ENCODE measurements at regions not wholly inside any gene's neighbourhood (a gene's known extent, or its start where the extent isn't known, plus 50 kb on each side); places are given as distances from the start of the nearest gene placed in this dataset.

DNA sequence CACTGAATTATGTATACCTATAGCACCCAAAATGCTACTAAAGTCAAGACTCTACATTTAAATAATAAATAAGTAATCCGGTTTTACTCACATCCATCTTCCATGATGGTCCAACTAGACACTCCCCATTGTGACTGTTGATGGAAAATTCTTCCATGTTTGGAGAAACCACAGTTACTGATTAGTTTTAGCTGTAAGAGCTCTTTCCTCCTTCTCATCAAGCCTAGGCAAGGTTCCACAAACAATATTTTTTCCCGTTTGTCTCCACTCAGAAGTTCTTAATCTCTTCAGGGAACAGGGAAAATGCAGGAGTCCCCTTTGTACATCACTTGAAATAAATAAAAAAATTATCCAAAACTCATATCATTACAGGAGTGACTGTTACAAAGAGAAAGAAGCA lies 70.7 kb upstream of the EDNRB start:
- no peak for DNase-seq

DNA sequence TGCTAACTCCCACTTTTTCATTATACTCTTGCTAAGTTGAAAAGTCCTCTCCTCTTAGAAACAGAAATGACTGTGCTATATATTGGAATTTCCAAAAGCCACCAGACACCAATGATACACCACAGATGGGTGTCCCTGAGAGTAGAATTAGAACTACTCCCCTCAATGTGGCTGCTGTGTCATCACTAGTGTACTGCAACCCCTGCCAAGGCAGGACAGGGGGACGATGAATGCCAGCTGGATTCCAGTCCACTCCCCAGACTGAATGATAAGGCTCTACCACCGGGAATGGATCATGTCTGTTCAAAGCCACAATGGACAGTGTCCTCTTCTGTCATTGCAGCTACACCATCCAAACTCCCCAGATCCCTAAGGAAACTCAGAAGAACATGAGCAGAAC lies 69.7 kb upstream of the EDNRB start:
- no peak for DNase-seq

DNA sequence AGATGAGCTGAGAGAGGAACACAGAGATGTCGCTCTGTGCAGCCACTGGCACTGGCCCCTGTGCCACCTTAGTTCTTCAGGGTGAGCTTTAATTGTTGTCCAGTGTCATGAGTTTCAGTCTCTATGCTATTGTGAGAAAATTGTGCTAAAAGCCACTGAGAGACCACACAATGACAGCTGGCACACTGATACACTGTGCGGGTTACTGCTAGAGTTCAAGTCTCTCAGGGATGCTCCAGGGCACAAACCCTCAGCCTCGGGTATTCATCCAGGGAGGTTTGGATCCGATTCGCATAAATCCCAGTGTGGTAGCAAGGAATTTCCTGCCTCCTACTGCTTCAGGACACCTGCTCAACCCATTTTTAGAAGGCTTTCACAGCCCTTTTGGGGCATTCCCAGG lies 68.1 kb upstream of the EDNRB start:
- no peak for DNase-seq

DNA sequence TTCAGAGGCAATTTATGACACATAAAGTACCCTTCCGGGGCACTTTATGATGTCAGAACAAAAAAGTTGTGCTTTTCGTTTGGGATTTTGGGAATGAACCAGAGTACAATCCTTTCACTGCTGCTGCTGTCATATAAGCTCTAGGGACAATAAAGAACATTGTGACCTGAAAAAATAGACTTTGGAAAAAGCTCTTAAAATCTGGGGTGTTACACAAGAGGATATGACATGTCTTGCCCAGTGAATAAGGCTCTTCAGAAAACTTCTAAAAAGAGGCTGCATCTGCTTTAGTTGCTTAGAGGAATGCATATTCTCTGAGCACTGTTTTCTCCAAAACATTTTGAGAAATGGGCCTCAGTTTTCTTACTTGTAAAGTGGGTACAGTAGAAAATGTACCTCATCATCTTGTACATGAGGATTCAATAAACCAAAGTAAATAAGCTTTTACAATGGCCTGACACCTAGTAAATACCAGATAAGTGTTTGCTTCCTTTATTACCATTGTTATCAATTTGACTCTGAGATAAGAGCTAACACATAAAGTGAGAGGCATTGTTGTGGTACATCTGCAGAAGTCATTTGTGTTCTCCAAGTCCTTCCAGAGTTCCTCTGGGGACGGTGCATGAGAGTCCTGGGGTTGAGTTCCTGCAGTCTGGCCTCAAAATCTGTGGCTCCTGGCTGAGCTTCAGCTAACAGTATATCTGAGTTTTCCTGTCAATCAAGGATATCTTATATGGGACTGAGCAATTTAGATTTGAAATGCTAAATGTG lies 67.4 kb upstream of the EDNRB start:
- no peak for DNase-seq

DNA sequence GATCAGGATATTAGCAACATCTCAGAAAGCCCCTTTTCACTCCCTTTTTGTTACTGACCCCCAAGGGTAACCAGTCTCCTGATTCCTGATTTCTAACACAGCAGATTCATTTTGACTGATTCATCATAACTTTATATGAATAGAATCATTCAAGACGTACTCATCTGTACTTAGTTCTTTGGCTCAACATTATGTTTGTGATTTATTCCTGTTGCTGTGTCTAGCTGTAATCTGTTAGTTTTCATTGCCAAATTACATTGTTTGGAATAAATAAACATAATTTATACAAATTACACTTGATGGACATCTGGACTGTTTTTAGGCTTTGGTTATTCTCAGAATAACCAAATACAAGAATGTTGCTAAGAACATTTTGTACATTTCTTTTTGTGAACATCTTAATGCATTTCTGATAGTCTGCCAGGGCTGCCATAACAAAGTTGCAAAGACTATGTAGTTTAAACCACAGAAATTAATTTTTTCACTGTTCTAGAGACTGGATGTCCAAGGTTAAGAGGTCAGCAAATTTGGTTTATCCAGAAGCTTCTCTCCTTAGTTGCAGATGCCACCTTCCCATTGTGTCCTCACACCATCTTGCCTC lies 62.8 kb upstream of the EDNRB start:
- no peak for DNase-seq

DNA sequence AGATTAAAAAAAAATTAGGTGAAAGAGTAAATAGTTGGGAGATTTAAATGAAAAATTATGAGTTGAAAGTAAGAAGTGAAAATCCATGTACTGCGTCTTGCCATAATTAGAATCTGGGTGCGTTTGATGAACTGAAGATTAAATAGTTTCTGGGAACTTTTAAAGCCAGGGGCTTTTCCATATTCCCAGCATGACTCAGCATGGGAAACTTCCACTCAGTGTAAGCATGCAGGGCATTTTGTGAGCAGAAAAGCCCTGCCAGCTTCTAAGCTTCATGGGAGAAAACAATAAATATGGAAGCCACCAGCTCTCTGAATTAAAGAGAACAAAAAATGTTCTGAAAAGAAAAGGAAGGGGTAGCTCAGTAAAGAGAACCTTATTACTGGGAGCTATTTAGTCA lies 62.0 kb upstream of the EDNRB start:
- DNase-seq = no peak

DNA sequence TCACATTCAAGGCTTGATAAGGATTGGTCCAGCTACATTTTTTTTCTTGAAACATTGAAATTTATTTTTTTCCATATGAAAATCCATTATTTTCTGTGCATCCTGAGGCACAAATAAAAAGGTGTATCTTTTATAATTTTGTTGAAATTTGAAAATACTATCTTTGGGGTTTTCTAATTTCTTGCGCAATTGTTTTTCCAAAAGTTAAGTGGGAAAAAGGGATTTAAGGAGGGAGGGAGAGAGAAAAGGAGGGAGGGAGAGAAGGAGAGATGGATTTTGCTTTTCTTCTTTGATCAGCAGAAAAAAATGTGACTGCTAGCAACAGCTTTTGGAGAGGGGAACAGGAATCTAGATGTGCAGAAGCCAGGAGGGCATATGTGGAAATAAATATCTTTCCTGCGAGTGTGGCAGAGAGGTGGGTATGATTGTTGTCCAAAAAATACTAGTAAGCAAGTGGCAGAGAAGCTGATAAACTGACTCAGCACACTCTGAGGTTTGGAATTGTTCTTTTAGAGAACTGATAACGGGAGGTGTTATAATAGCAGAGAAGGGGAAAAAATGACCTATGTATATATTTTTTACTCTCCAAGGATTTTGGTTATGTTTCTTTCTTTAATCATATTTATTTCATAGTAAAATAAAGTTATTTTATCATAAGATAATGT lies 61.2 kb upstream of the EDNRB start:
- DNase-seq = no peak

DNA sequence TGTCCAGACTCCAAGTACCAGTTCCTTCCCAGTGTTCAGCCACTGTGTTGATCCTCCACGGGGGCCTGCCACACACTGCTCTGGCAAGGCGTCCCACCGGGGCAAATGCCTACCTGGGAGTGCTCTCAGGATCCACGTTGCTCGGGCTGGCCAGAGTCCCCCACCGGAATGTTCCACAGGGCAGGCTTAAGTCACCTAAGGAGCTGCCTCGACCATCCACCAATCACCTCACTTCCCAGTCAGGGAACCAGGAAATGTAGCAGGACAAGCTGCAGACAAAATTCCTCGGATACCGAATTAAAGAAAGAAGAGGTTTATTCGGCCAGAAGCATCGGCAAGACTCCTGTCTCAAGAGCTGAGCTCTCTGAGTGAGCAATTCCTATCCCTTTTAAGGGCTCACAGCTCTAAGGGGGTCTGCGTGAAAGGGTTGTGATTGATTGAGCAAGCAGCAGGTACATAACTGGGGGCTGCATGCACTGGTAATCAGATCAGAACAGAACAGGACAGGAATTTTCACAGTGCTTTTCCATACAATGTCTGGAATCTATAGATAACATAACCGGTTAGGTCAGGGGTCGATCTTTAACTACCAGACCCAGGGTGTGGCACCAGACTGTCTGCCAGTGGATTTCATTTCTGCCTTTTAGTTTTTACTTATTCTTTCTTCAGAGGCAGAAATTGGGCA lies 56.9 kb upstream of the EDNRB start:
- DNase-seq = no peak

DNA sequence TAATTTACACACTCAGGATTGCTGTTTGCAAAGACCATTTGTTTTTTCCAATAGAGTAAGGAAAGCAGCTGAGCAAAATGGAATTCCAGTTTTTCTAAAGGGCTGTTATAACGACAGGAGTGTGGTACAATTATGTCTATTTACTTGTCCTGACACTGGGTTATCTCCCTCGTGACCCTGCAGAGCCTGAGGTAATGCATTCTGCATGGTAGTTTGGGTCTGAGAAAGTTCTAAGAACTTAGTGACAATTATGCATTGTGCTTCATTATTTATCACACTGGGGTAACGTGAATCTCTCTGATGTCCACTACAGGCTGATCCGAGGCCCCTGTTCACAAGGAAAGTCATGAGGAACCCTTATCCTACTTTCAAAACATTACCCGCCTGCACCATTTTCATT lies 50.7 kb upstream of the EDNRB start:
- no peak for DNase-seq
